HG02678 (cell line): ENCODE measurements at regions not wholly inside any gene's neighbourhood (a gene's known extent, or its start where the extent isn't known, plus 50 kb on each side); places are given as distances from the start of the nearest gene placed in this dataset.
"Not testable (repeated sequence)": the region's sequence is repeated elsewhere in the genome, so short reads cannot be mapped to it uniquely, and the experiment has no call there.

Experiments
- ATAC-seq: cut with Tn5 transposase; IDR thresholded peaks from one replicate; pipeline ENCODE4 v1.9.1; 2021; ENCODE audit warnings: mild to moderate bottlenecking, moderate library complexity; ENCODE audit not compliant: unreplicated experiment

- no peak for ATAC-seq
Measured at GRCh38 chr1:79188337-79188736, 181.8 kb upstream of the ADGRL4 start.

GRCh38 chr1:79186260-79186659, 179.7 kb upstream of the ADGRL4 start:
- ATAC-seq: no peak

- ATAC-seq: no peak
Measured at GRCh38 chr1:79177844-79178243, 171.3 kb upstream of the ADGRL4 start.

- no peak for ATAC-seq
Measured at GRCh38 chr1:79161077-79161476, 154.5 kb upstream of the ADGRL4 start.

GRCh38 chr1:79155991-79156390, 149.5 kb upstream of the ADGRL4 start:
- no peak for ATAC-seq

GRCh38 chr1:79151006-79151796, 144.7 kb upstream of the ADGRL4 start:
- no peak for ATAC-seq

GRCh38 chr1:79150576-79150975, 144.0 kb upstream of the ADGRL4 start:
- no peak for ATAC-seq

GRCh38 chr1:79138227-79138626, 131.7 kb upstream of the ADGRL4 start:
- ATAC-seq: not testable (repeated sequence)

- no peak for ATAC-seq
Measured at GRCh38 chr1:79133774-79134364, 127.3 kb upstream of the ADGRL4 start.

- ATAC-seq: no peak
Measured at GRCh38 chr1:79131626-79132025, 125.1 kb upstream of the ADGRL4 start.

GRCh38 chr1:79129914-79130313, 123.4 kb upstream of the ADGRL4 start:
- ATAC-seq: no peak

- no peak for ATAC-seq
Measured at GRCh38 chr1:79128722-79129121, 122.2 kb upstream of the ADGRL4 start.

GRCh38 chr1:79124756-79125155, 118.2 kb upstream of the ADGRL4 start:
- ATAC-seq: no peak

GRCh38 chr1:79122521-79122920, 116.0 kb upstream of the ADGRL4 start:
- no peak for ATAC-seq

- no peak for ATAC-seq
Measured at GRCh38 chr1:79117376-79117775, 110.8 kb upstream of the ADGRL4 start.

GRCh38 chr1:79113836-79114235, 107.3 kb upstream of the ADGRL4 start:
- ATAC-seq: no peak

GRCh38 chr1:79110749-79111148, 104.2 kb upstream of the ADGRL4 start:
- no peak for ATAC-seq

- ATAC-seq: no peak
Measured at GRCh38 chr1:79109445-79109844, 102.9 kb upstream of the ADGRL4 start.

- ATAC-seq: no peak
Measured at GRCh38 chr1:79105500-79105899, 99.0 kb upstream of the ADGRL4 start.

- ATAC-seq: no peak
Measured at GRCh38 chr1:79104617-79105016, 98.1 kb upstream of the ADGRL4 start.

GRCh38 chr1:79100385-79100784, 93.9 kb upstream of the ADGRL4 start:
- no peak for ATAC-seq

GRCh38 chr1:79090985-79091384, 84.5 kb upstream of the ADGRL4 start:
- no peak for ATAC-seq

GRCh38 chr1:79089946-79090345, 83.4 kb upstream of the ADGRL4 start:
- ATAC-seq: no peak
